IMR-90 (cell line): ENCODE measurements at regions not wholly inside any gene's neighbourhood (a gene's known extent, or its start where the extent isn't known, plus 50 kb on each side); places are given as distances from the start of the nearest gene placed in this dataset.
A peak's percentile ranks its signal among the peaks of the same experiment; 100 is the strongest.

Experiments used
- ATAC-seq: fragments of 200-7000 bp; cut with Tn5 transposase; 2 replicates; pipeline ENCODE4 v1.9.1; 2020; ENCODE audit warnings: low read depth, mild to moderate bottlenecking, moderate library complexity
- BruUV-seq: library from RNA; stranded (reverse); fragments of 400-500 nt; replicated peaks from 2 replicates; lab custom pipeline; 2021; lab: Mats Ljungman, UMichigan
- CTCF ChIA-PET: fragments of 300-600 bp; formaldehyde crosslinking; extraction: SDS; loops from one replicate; lab custom pipeline; 2021; ENCODE audit warnings: antibody characterized with exemption; lab: Yijun Ruan, JAX
- POLR2A ChIA-PET: fragments of 300-600 bp; sonication (Branson Sonifier 250); formaldehyde crosslinking; loops from one replicate; lab custom pipeline; 2022; ENCODE audit warnings: antibody characterized with exemption; ENCODE audit not compliant: unreplicated experiment; lab: Charles Lee
- DNase-seq: peaks from one replicate; pipeline ENCODE4 v3.0.0; 2013
- H2AFZ ChIP-seq: replicated peaks from 2 replicates; pipeline ENCODE3; 2013; ENCODE audit warnings: low read length, mild to moderate bottlenecking; ENCODE audit not compliant: poor library complexity
- H2AK5ac ChIP-seq: 2 replicates; pipeline ENCODE4 v1.6.1; 2013; ENCODE audit warnings: low read depth, low read length, inconsistent platforms
- H2AK9ac ChIP-seq: replicated peaks from 2 replicates; pipeline ENCODE3; 2013; ENCODE audit warnings: mild to moderate bottlenecking, low read depth, low read length, moderate library complexity; ENCODE audit not compliant: poor library complexity
- H2BK120ac ChIP-seq: 2 replicates; pipeline ENCODE4 v1.6.1; 2013; ENCODE audit warnings: low read depth, low read length, inconsistent platforms
- H2BK15ac ChIP-seq: 3 replicates; pipeline ENCODE4 v1.6.1; 2013; ENCODE audit warnings: low read depth, low read length, inconsistent platforms
- H2BK20ac ChIP-seq: 2 replicates; pipeline ENCODE4 v1.6.1; 2013; ENCODE audit warnings: low read depth, mild to moderate bottlenecking, inconsistent platforms, low read length, moderate library complexity
- H2BK5ac ChIP-seq: 2 replicates; pipeline ENCODE4 v1.6.1; 2013; ENCODE audit warnings: mild to moderate bottlenecking, low read depth, low read length, inconsistent platforms; ENCODE audit not compliant: poor library complexity, severe bottlenecking
- H3K14ac ChIP-seq: replicated peaks from 2 replicates; pipeline ENCODE4 v1.6.1; 2013; ENCODE audit warnings: low read depth, low read length, inconsistent platforms
- H3K18ac ChIP-seq: 2 replicates; pipeline ENCODE4 v1.6.1; 2013; ENCODE audit warnings: low read depth, low read length, control low read depth
- H3K23ac ChIP-seq: 2 replicates; pipeline ENCODE4 v1.6.1; 2013; ENCODE audit warnings: low read depth, low read length, inconsistent platforms
- H3K27ac ChIP-seq: 2 replicates; pipeline ENCODE4 v1.5.1; 2013; ENCODE audit warnings: mild to moderate bottlenecking, control low read depth, low read length; ENCODE audit not compliant: insufficient read depth
- H3K27me3 ChIP-seq: 2 replicates; pipeline ENCODE4 v1.6.1; 2013; ENCODE audit warnings: low read length; ENCODE audit not compliant: control insufficient read depth, insufficient read depth
- H3K36me3 ChIP-seq: 2 replicates; pipeline ENCODE4 v1.6.1; 2013; ENCODE audit warnings: low read length, mixed read lengths; ENCODE audit not compliant: control insufficient read depth, insufficient read depth
- H3K4ac ChIP-seq: 2 replicates; pipeline ENCODE4 v1.6.1; 2013; ENCODE audit warnings: low read depth, low read length, inconsistent platforms
- H3K4me1 ChIP-seq: 2 replicates; pipeline ENCODE4 v1.6.1; 2013; ENCODE audit warnings: low read length, mixed read lengths; ENCODE audit not compliant: control insufficient read depth, insufficient read depth
- H3K4me2 ChIP-seq: 2 replicates; pipeline ENCODE4 v1.6.1; 2013; ENCODE audit warnings: low read depth, mild to moderate bottlenecking, control low read depth, low read length, moderate library complexity
- H3K4me3 ChIP-seq: 2 replicates; pipeline ENCODE4 v1.5.1; 2013; ENCODE audit warnings: low read depth, mild to moderate bottlenecking, control low read depth, low read length, moderate library complexity; ENCODE audit not compliant: insufficient read depth
- H3K56ac ChIP-seq: 2 replicates; pipeline ENCODE4 v1.6.1; 2013; ENCODE audit warnings: low read length, inconsistent platforms; ENCODE audit not compliant: insufficient read depth; ENCODE audit errors: extremely low read depth
- H3K79me1 ChIP-seq, 2 experiments: 2 replicates each; pipeline ENCODE4 v1.6.1; 2013; ENCODE audit warnings: low read length in 2 of 2, inconsistent platforms in 1 of 2, low read depth in 1 of 2
- H3K9ac ChIP-seq: 2 replicates; pipeline ENCODE4 v1.6.1; 2013; ENCODE audit warnings: low read depth, low read length, control low read depth
- H3K9me1 ChIP-seq: 2 replicates; pipeline ENCODE4 v1.6.1; 2013; ENCODE audit warnings: low read length, inconsistent platforms; ENCODE audit not compliant: insufficient read depth
- H3K9me3 ChIP-seq: 2 replicates; pipeline ENCODE4 v1.6.1; 2013; ENCODE audit warnings: low read length; ENCODE audit not compliant: control insufficient read depth, insufficient read depth
- H4K20me1 ChIP-seq: 2 replicates; pipeline ENCODE4 v1.6.1; 2013; ENCODE audit warnings: low read length, inconsistent platforms; ENCODE audit not compliant: insufficient read depth
- H4K5ac ChIP-seq: 2 replicates; pipeline ENCODE4 v1.6.1; 2013; ENCODE audit warnings: mild to moderate bottlenecking, low read depth, low read length, control low read depth
- H4K8ac ChIP-seq, 2 experiments: 2 replicates each; pipeline ENCODE4 v1.6.1; 2013; ENCODE audit warnings: low read depth in 2 of 2, low read length in 2 of 2, control low read depth in 1 of 2, inconsistent platforms in 1 of 2
- H4K91ac ChIP-seq: 2 replicates; pipeline ENCODE4 v1.6.1; 2013; ENCODE audit warnings: low read depth, low read length, inconsistent platforms; ENCODE audit not compliant: insufficient read depth
- BHLHE40 ChIP-seq: fragments of 150-350 bp; IDR thresholded peaks from 2 replicates; pipeline ENCODE4 v1.6.1; 2016; ENCODE audit warnings: mild to moderate bottlenecking, low read depth, low read length
- CEBPB ChIP-seq: IDR thresholded peaks from 2 replicates; pipeline ENCODE4 v1.6.1; 2012; ENCODE audit warnings: low read depth, low read length, improper control_type of control experiment
- CHD1 ChIP-seq: IDR thresholded peaks from 2 replicates; pipeline ENCODE4 v1.6.1; 2012; ENCODE audit warnings: low read depth, low read length, improper control_type of control experiment
- MAZ ChIP-seq: IDR thresholded peaks from 2 replicates; pipeline ENCODE4 v1.6.1; 2012; ENCODE audit warnings: low read depth, mild to moderate bottlenecking, low read length, improper control_type of control experiment, moderate library complexity, borderline replicate concordance
- RAD21 ChIP-seq: IDR thresholded peaks from 2 replicates; pipeline ENCODE4 v1.6.1; 2012; ENCODE audit warnings: low read length, improper control_type of control experiment
- RCOR1 ChIP-seq: IDR thresholded peaks from 2 replicates; pipeline ENCODE4 v1.6.1; 2012; ENCODE audit warnings: mild to moderate bottlenecking, low read length, improper control_type of control experiment; ENCODE audit not compliant: insufficient replicate concordance
- SMC3 ChIP-seq: fragments of 150-350 bp; IDR thresholded peaks from 2 replicates; pipeline ENCODE4 v1.6.1; 2016; ENCODE audit warnings: low read depth, mild to moderate bottlenecking, antibody characterized with exemption, low read length, moderate library complexity
- WGBS, 2 experiments: methylation state at CpG; one replicate each; pipeline versions ENCODE4 v1.1.5 to v1.1.7; 2013; ENCODE audit warnings: missing lambda C conversion rate in 2 of 2; ENCODE audit not compliant: insufficient read length in 1 of 2; ENCODE audit errors: extremely low coverage in 2 of 2; 5-methylcytosine and 5-hydroxymethylcytosine counted together
- dilution Hi-C: fragments of 300-500 bp; cut with HindIII; formaldehyde crosslinking; loops from one replicate; pipeline ENCODE4 v1.14.3; 2018; ENCODE audit warnings: low sequenced_read_pairs; ENCODE audit not compliant: unreplicated experiment
- in situ Hi-C: fragments of 300-500 bp; cut with MboI; formaldehyde crosslinking; loops from 3 replicates; pipeline ENCODE4 v1.14.3; 2019; ENCODE audit warnings: low sequenced_read_pairs, inconsistent platforms, mixed read lengths
- intact Hi-C: fragments of 100-400 bp; cut with micrococcal nuclease; formaldehyde crosslinking; loops from 2 replicates; pipeline ENCODE4 v1.10.0; 2022
- TF ChIP-seq, protein P1 (sequence below): conservative IDR thresholded peaks from 2 replicates; pipeline ENCODE4 v1.5.1; 2012; ENCODE audit warnings: mild to moderate bottlenecking, low read depth, low read length, improper control_type of control experiment
- TF ChIP-seq, protein P2 (sequence below): fragments of 150-350 bp; IDR thresholded peaks from 2 replicates; pipeline ENCODE4 v1.6.1; 2017; ENCODE audit warnings: mild to moderate bottlenecking, antibody characterized with exemption, low read length, low read depth

DNA sequence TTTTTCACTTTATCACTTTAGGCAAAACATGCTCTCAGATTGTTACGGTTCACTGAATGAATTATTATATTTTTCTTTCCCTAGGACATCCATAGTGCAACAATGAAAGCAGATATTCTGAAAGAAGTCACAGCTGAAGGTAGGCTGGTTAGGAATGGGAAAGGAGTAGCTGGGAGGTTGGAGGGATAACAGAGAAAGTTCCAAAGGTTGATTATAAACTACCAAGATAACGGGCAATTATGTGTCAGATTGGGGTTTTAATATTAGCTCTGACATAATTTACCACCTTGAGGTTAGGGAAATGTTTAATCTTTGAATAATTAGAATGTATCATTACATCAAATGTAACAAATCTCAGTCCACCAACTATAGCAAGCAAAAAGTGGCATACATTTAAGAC, 96.5 kb downstream of the HTR1B start:
- POLR2A ChIA-PET = no interaction called here
- CTCF ChIA-PET = interaction anchor here (0.6 kb wide), 1 partner anchor 69 kb away, joined by 3 read pairs; no protein-coding TSS in a partner anchor
- peak overlapping the region; percentile 61; the same call in 1 of the 2 replicates for H3K4me2 ChIP-seq
- H3K79me1 ChIP-seq = peaks cover 0 to 4% of the 10 kb centered on the region in 2 experiments; a peak in 1 of 4 replicates
- H3K23ac ChIP-seq = no peak overlapping the region
- intact Hi-C loops = no loop called here
- in situ Hi-C loops = no loop called here
- no peaks in the 10 kb centered on the region for H4K20me1 ChIP-seq
- no peak overlapping the region for H2BK120ac ChIP-seq
- ATAC-seq (no peak), DNase-seq (no peak)
- no peak overlapping the region for H2AK5ac ChIP-seq
- WGBS, 2 experiments = no CpG with 5 or more reads among the region's 2 CpGs
- dilution Hi-C loops = no loop called here
- no peaks in the 10 kb centered on the region for H3K27me3 ChIP-seq
- H3K36me3 ChIP-seq = peaks cover 2% of the 10 kb centered on the region; the same call in 1 of the 2 replicates
- H2AFZ ChIP-seq = no peak overlapping the region
- no peak overlapping the region for H3K27ac ChIP-seq
- no peak overlapping the region for H4K5ac ChIP-seq
- no peak overlapping the region for H3K14ac ChIP-seq
- H2BK5ac ChIP-seq = no peak overlapping the region
- no peaks in the 10 kb centered on the region for H3K9me1 ChIP-seq
- H3K4ac ChIP-seq = no peak overlapping the region
- H2BK15ac ChIP-seq = no peak overlapping the region
- H4K91ac ChIP-seq = no peak overlapping the region
- H3K18ac ChIP-seq = no peak overlapping the region
- no peak overlapping the region for H4K8ac ChIP-seq
- no peak overlapping the region for H2AK9ac ChIP-seq
- no peak overlapping the region for H3K9ac ChIP-seq
- BruUV-seq = no TSS peak
- 0 out of 2 replicates have a peak, but pooled peaks cover 6% of the 10 kb centered on the region for H3K9me3 ChIP-seq
- no peak overlapping the region for H2BK20ac ChIP-seq
- no peak overlapping the region for H3K4me3 ChIP-seq
- H3K56ac ChIP-seq = no peak overlapping the region
- TF ChIP-seq, protein P1, sequence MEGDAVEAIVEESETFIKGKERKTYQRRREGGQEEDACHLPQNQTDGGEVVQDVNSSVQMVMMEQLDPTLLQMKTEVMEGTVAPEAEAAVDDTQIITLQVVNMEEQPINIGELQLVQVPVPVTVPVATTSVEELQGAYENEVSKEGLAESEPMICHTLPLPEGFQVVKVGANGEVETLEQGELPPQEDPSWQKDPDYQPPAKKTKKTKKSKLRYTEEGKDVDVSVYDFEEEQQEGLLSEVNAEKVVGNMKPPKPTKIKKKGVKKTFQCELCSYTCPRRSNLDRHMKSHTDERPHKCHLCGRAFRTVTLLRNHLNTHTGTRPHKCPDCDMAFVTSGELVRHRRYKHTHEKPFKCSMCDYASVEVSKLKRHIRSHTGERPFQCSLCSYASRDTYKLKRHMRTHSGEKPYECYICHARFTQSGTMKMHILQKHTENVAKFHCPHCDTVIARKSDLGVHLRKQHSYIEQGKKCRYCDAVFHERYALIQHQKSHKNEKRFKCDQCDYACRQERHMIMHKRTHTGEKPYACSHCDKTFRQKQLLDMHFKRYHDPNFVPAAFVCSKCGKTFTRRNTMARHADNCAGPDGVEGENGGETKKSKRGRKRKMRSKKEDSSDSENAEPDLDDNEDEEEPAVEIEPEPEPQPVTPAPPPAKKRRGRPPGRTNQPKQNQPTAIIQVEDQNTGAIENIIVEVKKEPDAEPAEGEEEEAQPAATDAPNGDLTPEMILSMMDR = no peak
- TF ChIP-seq RCOR1 (no peak), CHD1 (no peak), CEBPB (no peak), RAD21 (no peak), MAZ (no peak), BHLHE40 (no peak), SMC3 (no peak)
- TF ChIP-seq, protein P2, sequence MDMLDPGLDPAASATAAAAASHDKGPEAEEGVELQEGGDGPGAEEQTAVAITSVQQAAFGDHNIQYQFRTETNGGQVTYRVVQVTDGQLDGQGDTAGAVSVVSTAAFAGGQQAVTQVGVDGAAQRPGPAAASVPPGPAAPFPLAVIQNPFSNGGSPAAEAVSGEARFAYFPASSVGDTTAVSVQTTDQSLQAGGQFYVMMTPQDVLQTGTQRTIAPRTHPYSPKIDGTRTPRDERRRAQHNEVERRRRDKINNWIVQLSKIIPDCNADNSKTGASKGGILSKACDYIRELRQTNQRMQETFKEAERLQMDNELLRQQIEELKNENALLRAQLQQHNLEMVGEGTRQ = no peak
- H3K4me1 ChIP-seq = no peaks in the 10 kb centered on the region
